Liver (tissue), 3 donors: ENCODE measurements at regions not wholly inside any gene's neighbourhood (a gene's known extent, or its start where the extent isn't known, plus 50 kb on each side); places are given as distances from the start of the nearest gene placed in this dataset.

Source experiments
- ATF3 ChIP-seq: IDR thresholded peaks from 2 replicates; pipeline ENCODE4 v1.6.1; 2016; ENCODE audit warnings: antibody characterized with exemption
- CTCF ChIP-seq: fragments of 150-350 bp; IDR thresholded peaks from 2 replicates; pipeline ENCODE4 v1.5.1; 2017; ENCODE audit warnings: improper control_type of control experiment, low read depth, low read length; ENCODE audit not compliant: missing input control
- MAX ChIP-seq: IDR thresholded peaks from 2 replicates; pipeline ENCODE4 v1.6.1; 2016; ENCODE audit warnings: antibody characterized with exemption
- RXRA ChIP-seq, 2 donors: IDR thresholded peaks; 2 replicates each; pipeline ENCODE4 v1.6.1; 2017 to 2018; ENCODE audit warnings: antibody characterized with exemption in 2 of 2, mild to moderate bottlenecking in 1 of 2
- SP1 ChIP-seq: IDR thresholded peaks from 2 replicates; pipeline ENCODE4 v1.6.1; 2018; ENCODE audit warnings: antibody characterized with exemption, mild to moderate bottlenecking
- TAF1 ChIP-seq: conservative IDR thresholded peaks from 2 replicates; pipeline ENCODE4 v1.6.1; 2016; ENCODE audit warnings: antibody characterized with exemption, mild to moderate bottlenecking
- donor health status: healthy.
- donor health status: healthy.

GRCh38 chr2:184031402-184032147 lies 566.8 kb upstream of the ZNF804A start:
- no peak for TF ChIP-seq RXRA (IDR thresholded peaks at IDR 0.05)
- TF ChIP-seq CTCF, result no peak
- TF ChIP-seq MAX, result no peak
- no peak for TF ChIP-seq ATF3
- TF ChIP-seq TAF1, result no peak
- no peak for TF ChIP-seq SP1
